ENCODE measurements at regions not wholly inside any gene's neighbourhood (a gene's known extent, or its start where the extent isn't known, plus 50 kb on each side); places are given as distances from the start of the nearest gene placed in this dataset.

- Mint-ChIP-seq H3K36me3 (ENCODE audit: insufficient read depth, unreplicated experiment) (no peaks in the 10 kb centered on the region), H3K9me3 (ENCODE audit: unreplicated experiment) (no peaks in the 10 kb centered on the region), H3K4me1 (ENCODE audit: low read depth, unreplicated experiment) (peaks cover 26% of the 10 kb centered on the region), H3K27ac (ENCODE audit: unreplicated experiment) (no peak overlapping the region), H3K4me3 (ENCODE audit: unreplicated experiment) (no peak overlapping the region), H3K27me3 (ENCODE audit: insufficient read depth, unreplicated experiment) (no peaks in the 10 kb centered on the region)
- peaks cover 22% of the 10 kb centered on the region for H3K4me1 ChIP-seq
- ChIA-PET POLR2A (no interaction called here), CTCF (no interaction called here)
- no TSS peak for BruUV-seq (replicated peaks)
- H3K36me3 ChIP-seq (ENCODE audit: control insufficient read depth, insufficient read depth, low read length): no peaks in the 10 kb centered on the region
- no peaks in the 10 kb centered on the region for H3K27me3 ChIP-seq (replicated peaks; ENCODE audit: control insufficient read depth, insufficient read depth, low read length)
- H3K4me3 ChIP-seq (ENCODE audit: low read depth, low read length): no peak overlapping the region
- peaks cover 4% of the 10 kb centered on the region; the same call in 1 of the 2 replicates for H3K9me3 ChIP-seq
- TF ChIP-seq, protein P1, sequence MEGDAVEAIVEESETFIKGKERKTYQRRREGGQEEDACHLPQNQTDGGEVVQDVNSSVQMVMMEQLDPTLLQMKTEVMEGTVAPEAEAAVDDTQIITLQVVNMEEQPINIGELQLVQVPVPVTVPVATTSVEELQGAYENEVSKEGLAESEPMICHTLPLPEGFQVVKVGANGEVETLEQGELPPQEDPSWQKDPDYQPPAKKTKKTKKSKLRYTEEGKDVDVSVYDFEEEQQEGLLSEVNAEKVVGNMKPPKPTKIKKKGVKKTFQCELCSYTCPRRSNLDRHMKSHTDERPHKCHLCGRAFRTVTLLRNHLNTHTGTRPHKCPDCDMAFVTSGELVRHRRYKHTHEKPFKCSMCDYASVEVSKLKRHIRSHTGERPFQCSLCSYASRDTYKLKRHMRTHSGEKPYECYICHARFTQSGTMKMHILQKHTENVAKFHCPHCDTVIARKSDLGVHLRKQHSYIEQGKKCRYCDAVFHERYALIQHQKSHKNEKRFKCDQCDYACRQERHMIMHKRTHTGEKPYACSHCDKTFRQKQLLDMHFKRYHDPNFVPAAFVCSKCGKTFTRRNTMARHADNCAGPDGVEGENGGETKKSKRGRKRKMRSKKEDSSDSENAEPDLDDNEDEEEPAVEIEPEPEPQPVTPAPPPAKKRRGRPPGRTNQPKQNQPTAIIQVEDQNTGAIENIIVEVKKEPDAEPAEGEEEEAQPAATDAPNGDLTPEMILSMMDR (IDR thresholded peaks at IDR 0.05; ENCODE audit: insufficient read depth in 1 of 2, low read depth in 1 of 2, low read length in 1 of 2, severe bottlenecking in 1 of 2, unreplicated experiment in 1 of 2): no peak
- no peak for DNase-seq
- intact Hi-C loops (cut with micrococcal nuclease; ENCODE audit: unreplicated experiment): no loop called here
Observed at GRCh38 chr2:7844414-7844965, 837.4 kb upstream of the ID2 start.

DNA sequence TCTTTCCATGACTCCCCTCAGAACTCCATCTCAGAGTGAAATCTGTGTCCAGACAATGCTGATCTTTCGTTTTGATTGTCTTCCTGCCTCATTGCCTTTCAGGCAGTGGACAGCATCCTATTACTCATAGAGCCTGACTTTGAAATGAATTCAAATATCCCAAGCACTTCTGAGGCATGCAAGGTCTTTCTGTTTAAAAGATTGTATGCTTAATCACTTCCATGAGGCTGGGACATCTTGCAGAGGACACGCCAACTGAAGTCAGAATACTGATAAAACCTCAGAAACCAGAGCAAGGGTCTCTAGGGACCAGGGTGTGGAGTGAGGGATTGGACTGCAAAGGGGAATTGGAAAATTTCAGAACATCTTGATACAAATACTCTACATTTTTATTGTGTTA, 836.5 kb upstream of the ID2 start:
- Histone ChIP-seq H3K4me1 (peaks cover 22% of the 10 kb centered on the region), H3K4me3 (ENCODE audit: low read depth, low read length) (no peak overlapping the region), H3K9me3 (peaks cover 4% of the 10 kb centered on the region; the same call in 1 of the 2 replicates), H3K27me3 (replicated peaks; ENCODE audit: control insufficient read depth, insufficient read depth, low read length) (no peaks in the 10 kb centered on the region), H3K36me3 (ENCODE audit: control insufficient read depth, insufficient read depth, low read length) (no peaks in the 10 kb centered on the region)
- Mint-ChIP-seq H3K4me3 (ENCODE audit: unreplicated experiment) (no peak overlapping the region), H3K4me1 (ENCODE audit: low read depth, unreplicated experiment) (peaks cover 26% of the 10 kb centered on the region), H3K36me3 (ENCODE audit: insufficient read depth, unreplicated experiment) (no peaks in the 10 kb centered on the region), H3K9me3 (ENCODE audit: unreplicated experiment) (no peaks in the 10 kb centered on the region), H3K27me3 (ENCODE audit: insufficient read depth, unreplicated experiment) (no peaks in the 10 kb centered on the region), H3K27ac (ENCODE audit: unreplicated experiment) (no peak overlapping the region)
- TF ChIP-seq, protein P1 (IDR thresholded peaks at IDR 0.05; ENCODE audit: insufficient read depth in 1 of 2, low read depth in 1 of 2, low read length in 1 of 2, severe bottlenecking in 1 of 2, unreplicated experiment in 1 of 2): no peak
- intact Hi-C loops (cut with micrococcal nuclease; ENCODE audit: unreplicated experiment): no loop called here
- ChIA-PET POLR2A (no interaction called here), CTCF (no interaction called here)
- no peak for DNase-seq
- no TSS peak for BruUV-seq (replicated peaks)

DNA sequence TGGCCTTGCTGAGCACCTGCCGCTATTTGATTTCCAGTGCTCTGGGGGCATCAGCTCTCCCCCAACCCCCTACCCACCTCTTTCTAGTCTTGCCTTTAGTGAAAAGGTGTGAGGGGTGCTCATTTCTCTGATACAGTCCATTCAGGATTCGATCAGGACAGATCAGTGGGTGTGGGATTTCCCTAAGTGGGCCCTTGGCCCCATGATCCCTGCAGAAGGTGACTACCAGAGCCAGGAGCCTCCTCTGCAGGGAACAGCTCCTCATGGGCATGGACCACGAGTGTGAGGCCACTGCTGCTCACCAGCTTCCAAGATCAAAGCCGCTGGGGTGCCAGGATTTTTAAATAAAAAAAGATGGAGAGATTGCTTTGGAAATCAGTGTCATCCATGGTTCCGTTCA, 835.2 kb upstream of the ID2 start:
- BruUV-seq (replicated peaks): no TSS peak
- H3K9me3 ChIP-seq: no peaks in the 10 kb centered on the region; the same call in 1 of the 2 replicates
- no peak for DNase-seq
- H3K36me3 Mint-ChIP-seq (ENCODE audit: insufficient read depth, unreplicated experiment): no peaks in the 10 kb centered on the region
- H3K36me3 ChIP-seq (ENCODE audit: control insufficient read depth, insufficient read depth, low read length): no peaks in the 10 kb centered on the region
- TF ChIP-seq, protein P1 (IDR thresholded peaks at IDR 0.05; ENCODE audit: insufficient read depth in 1 of 2, low read depth in 1 of 2, low read length in 1 of 2, severe bottlenecking in 1 of 2, unreplicated experiment in 1 of 2): no peak
- no peak overlapping the region for H3K4me3 Mint-ChIP-seq (ENCODE audit: unreplicated experiment)
- H3K27me3 ChIP-seq (replicated peaks; ENCODE audit: control insufficient read depth, insufficient read depth, low read length): no peaks in the 10 kb centered on the region
- H3K4me3 ChIP-seq (ENCODE audit: low read depth, low read length): no peak overlapping the region
- no peaks in the 10 kb centered on the region for H3K27me3 Mint-ChIP-seq (ENCODE audit: insufficient read depth, unreplicated experiment)
- H3K27ac Mint-ChIP-seq (ENCODE audit: unreplicated experiment): peak overlapping the region; percentile 90
- peaks cover 26% of the 10 kb centered on the region for H3K4me1 Mint-ChIP-seq (ENCODE audit: low read depth, unreplicated experiment)
- ChIA-PET CTCF (no interaction called here), POLR2A (no interaction called here)
- no peaks in the 10 kb centered on the region for H3K9me3 Mint-ChIP-seq (ENCODE audit: unreplicated experiment)
- H3K4me1 ChIP-seq: peaks cover 22% of the 10 kb centered on the region
- intact Hi-C loops (cut with micrococcal nuclease; ENCODE audit: unreplicated experiment): no loop called here

Measured in Caco-2 (cell line).